Daoy (cell line): ENCODE measurements at regions not wholly inside any gene's neighbourhood (a gene's known extent, or its start where the extent isn't known, plus 50 kb on each side); places are given as distances from the start of the nearest gene placed in this dataset.
A peak's percentile ranks its signal among the peaks of the same experiment; 100 is the strongest.

Experiments used
- DNase-seq: peaks from one replicate; pipeline ENCODE4 v3.0.0-alpha.2; 2015; ENCODE audit warnings: low read depth

- DNase-seq: peak; percentile 12
These were observed 60.6 kb upstream of the ADRA1B start for GRCh38 chr5:159855476-159856191.

DNA sequence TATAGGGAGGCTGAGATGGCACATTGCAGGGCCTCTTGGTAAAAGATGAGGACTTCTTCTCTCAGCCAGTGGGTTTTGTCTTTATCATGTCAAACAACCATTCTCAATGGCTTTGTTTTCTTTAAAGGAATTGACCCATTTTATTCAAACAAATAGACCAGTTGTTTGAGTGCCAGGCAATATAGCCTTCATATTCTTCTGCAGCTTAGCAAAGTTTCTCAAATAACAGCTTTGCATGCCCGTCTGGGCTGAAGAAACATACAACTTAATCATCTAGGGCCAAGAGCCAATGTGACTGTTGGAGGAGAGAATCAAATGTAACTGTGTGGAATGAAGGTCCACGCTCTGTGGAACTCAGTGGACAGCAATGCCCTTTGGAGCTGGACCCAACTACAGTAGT, 57.4 kb upstream of the ADRA1B start:
- DNase-seq: no peak

GRCh38 chr5:159861086-159861485, 55.2 kb upstream of the ADRA1B start:
- DNase-seq: no peak

DNA sequence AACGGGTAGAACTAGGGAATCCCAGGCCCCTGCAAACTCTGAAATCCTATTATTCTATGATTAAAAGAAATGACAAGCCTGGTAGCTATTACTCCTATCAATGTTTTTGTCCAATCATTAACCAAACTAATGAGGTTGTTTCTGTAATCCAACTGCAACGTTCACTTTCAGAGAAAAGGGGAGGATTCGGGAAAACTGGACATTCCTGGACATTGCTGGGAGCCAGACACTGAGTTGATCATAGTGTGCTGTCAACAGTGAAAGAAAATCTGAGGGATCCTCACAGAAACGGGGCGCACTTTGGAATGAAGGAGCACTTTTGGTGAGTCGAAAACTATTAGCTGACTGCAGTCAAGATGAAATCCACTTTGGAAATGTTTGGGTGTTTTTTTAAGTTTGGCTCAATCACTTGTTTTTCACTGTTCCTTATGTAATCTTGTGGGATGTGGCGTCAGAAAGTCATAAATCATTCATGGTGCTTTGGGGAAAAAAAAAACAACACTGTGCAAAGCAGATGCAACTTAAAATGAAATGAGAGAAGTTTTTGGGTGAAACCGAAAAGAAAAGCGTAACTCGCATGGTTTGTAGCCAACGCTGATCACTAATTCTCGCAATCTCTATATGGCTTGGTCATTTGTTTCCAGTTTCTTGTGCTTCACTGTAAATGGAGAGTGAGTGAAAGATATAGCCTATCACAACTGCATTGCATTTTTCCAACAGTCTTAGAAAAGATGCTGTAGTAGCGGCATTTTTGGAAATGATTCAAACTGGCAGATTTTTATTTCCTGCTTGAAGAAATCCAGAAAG, 51.2 kb upstream of the ADRA1B start:
- no peak for DNase-seq

DNA sequence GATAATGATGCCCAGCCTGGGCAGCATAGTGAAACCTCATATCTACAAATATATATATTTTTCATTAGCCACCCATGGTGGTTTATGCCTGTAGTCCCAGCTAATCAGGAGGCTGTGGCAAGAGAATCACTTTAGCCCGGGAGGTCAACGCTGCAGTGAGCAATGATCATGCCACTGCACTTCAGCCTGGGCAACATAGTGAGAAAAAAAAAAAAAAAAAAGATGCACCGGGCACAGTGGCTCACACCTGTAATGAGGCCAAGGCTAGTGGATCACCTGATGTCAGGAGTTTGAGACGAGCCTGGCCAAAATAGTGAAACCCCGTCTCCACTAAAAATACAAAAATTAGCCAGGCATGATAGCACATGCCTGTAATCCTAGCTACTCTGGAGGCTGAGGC, 50.2 kb upstream of the ADRA1B start:
- DNase-seq: no peak
